UCSD-AML1 (cell line): ENCODE measurements at regions not wholly inside any gene's neighbourhood (a gene's known extent, or its start where the extent isn't known, plus 50 kb on each side); places are given as distances from the start of the nearest gene placed in this dataset.
"Not testable (repeated sequence)": the region's sequence is repeated elsewhere in the genome, so short reads cannot be mapped to it uniquely, and the experiment has no call there.

ENCODE experiments used
- DNase-seq: peaks from one replicate; lab custom pipeline; 2025; ENCODE audit not compliant: unreplicated experiment; lab: John Stamatoyannopoulos, UW

GRCh38 chrX:109875831-109876230, 127.1 kb upstream of the TMEM164 start:
- no peak for DNase-seq

- DNase-seq: no peak
Observed at GRCh38 chrX:109878236-109878635, 124.7 kb upstream of the TMEM164 start.

- DNase-seq: no peak
Observed at GRCh38 chrX:109879991-109880390, 122.9 kb upstream of the TMEM164 start.

- DNase-seq: no peak
Observed at GRCh38 chrX:109880629-109881028, 122.3 kb upstream of the TMEM164 start.

- DNase-seq: peak; percentile 26
Observed at GRCh38 chrX:109886122-109886761, 116.7 kb upstream of the TMEM164 start.

- peak; percentile 17 for DNase-seq
Observed at GRCh38 chrX:109889289-109890006, 113.5 kb upstream of the TMEM164 start.

- no peak for DNase-seq
Observed at GRCh38 chrX:109890300-109890699, 112.6 kb upstream of the TMEM164 start.

- peak; percentile 61 for DNase-seq
Observed at GRCh38 chrX:109890910-109891502, 111.9 kb upstream of the TMEM164 start.

- not testable (repeated sequence) for DNase-seq
Observed at GRCh38 chrX:109896024-109896423, 106.9 kb upstream of the TMEM164 start.

GRCh38 chrX:109902665-109903064, 100.2 kb upstream of the TMEM164 start:
- no peak for DNase-seq

GRCh38 chrX:109911046-109911445, 91.9 kb upstream of the TMEM164 start:
- no peak for DNase-seq

GRCh38 chrX:109912993-109913392, 89.9 kb upstream of the TMEM164 start:
- DNase-seq: not testable (repeated sequence)

GRCh38 chrX:109914114-109914849, 88.6 kb upstream of the TMEM164 start:
- no peak for DNase-seq

- DNase-seq: no peak
Observed at GRCh38 chrX:109918753-109919152, 84.2 kb upstream of the TMEM164 start.

- DNase-seq: no peak
Observed at GRCh38 chrX:109920325-109920724, 82.6 kb upstream of the TMEM164 start.

GRCh38 chrX:109920868-109921267, 82.0 kb upstream of the TMEM164 start:
- DNase-seq: no peak

- DNase-seq: no peak
Observed at GRCh38 chrX:109922190-109922589, 80.7 kb upstream of the TMEM164 start.

GRCh38 chrX:109925003-109925402, 77.9 kb upstream of the TMEM164 start:
- not testable (repeated sequence) for DNase-seq

GRCh38 chrX:109925656-109926055, 77.3 kb upstream of the TMEM164 start:
- no peak for DNase-seq

- no peak for DNase-seq
Observed at GRCh38 chrX:109926118-109926517, 76.8 kb upstream of the TMEM164 start.
